Smooth muscle cell (in vitro differentiated cells): ENCODE measurements at regions not wholly inside any gene's neighbourhood (a gene's known extent, or its start where the extent isn't known, plus 50 kb on each side); places are given as distances from the start of the nearest gene placed in this dataset.

Source experiments
- DNase-seq: peaks from one replicate; lab custom pipeline; 2025; ENCODE audit not compliant: unreplicated experiment; lab: John Stamatoyannopoulos, UW
- H2AFZ ChIP-seq: fragments of 200-600 bp; sonication (generic); 2 replicates; pipeline ENCODE4 v1.6.0; 2016; ENCODE audit warnings: antibody characterized with exemption, low read depth, mild to moderate bottlenecking
- H3F3A ChIP-seq: fragments of 200-600 bp; sonication (generic); 2 replicates; pipeline ENCODE4 v1.6.0; 2017; ENCODE audit warnings: antibody characterized with exemption, low read depth
- H3K27ac ChIP-seq: fragments of 200-600 bp; sonication (generic); 2 replicates; pipeline ENCODE4 v1.5.1; 2016; ENCODE audit warnings: low read depth, mild to moderate bottlenecking
- H3K27me3 ChIP-seq: fragments of 200-600 bp; sonication (generic); 2 replicates; pipeline ENCODE4 v1.6.1; 2016; ENCODE audit warnings: low read depth, mild to moderate bottlenecking
- H3K36me3 ChIP-seq: fragments of 200-600 bp; sonication (generic); 2 replicates; pipeline ENCODE4 v1.5.1; 2016; ENCODE audit warnings: low read depth
- H3K4me1 ChIP-seq: fragments of 200-600 bp; sonication (generic); 2 replicates; pipeline ENCODE4 v1.5.1; 2016; ENCODE audit warnings: low read depth
- H3K4me2 ChIP-seq: fragments of 200-600 bp; sonication (generic); 2 replicates; pipeline ENCODE4 v1.6.0; 2016; ENCODE audit warnings: mild to moderate bottlenecking
- H3K4me3 ChIP-seq: fragments of 200-600 bp; sonication (generic); 2 replicates; pipeline ENCODE4 v1.5.1; 2016; ENCODE audit warnings: mild to moderate bottlenecking
- H3K79me2 ChIP-seq: fragments of 200-600 bp; sonication (generic); 2 replicates; pipeline ENCODE4 v1.6.0; 2016; ENCODE audit warnings: low read depth, mild to moderate bottlenecking
- H3K9ac ChIP-seq: fragments of 200-600 bp; sonication (generic); 2 replicates; pipeline ENCODE4 v1.6.0; 2016; ENCODE audit warnings: low read depth
- H3K9me3 ChIP-seq: fragments of 200-600 bp; sonication (generic); replicated peaks from 2 replicates; pipeline ENCODE4 v1.5.1; 2016; ENCODE audit warnings: low read depth
- H4K20me1 ChIP-seq: fragments of 200-600 bp; sonication (generic); 2 replicates; pipeline ENCODE4 v1.6.0; 2016; ENCODE audit warnings: low read depth
- WGBS: methylation state at CpG from one replicate; pipeline ENCODE4 v1.1.7; 2016; ENCODE audit warnings: low lambda C conversion rate; 5-methylcytosine and 5-hydroxymethylcytosine counted together
- TF ChIP-seq, protein P1 (sequence below): fragments of 200-600 bp; sonication (generic); IDR thresholded peaks from 2 replicates; pipeline ENCODE4 v1.5.1; 2017; ENCODE audit warnings: borderline replicate concordance, mild to moderate bottlenecking, antibody characterized with exemption; ENCODE audit not compliant: insufficient read depth, poor library complexity, severe bottlenecking

GRCh38 chr9:75432386-75432785, 344.1 kb downstream of the OSTF1 start:
- H3K4me3 ChIP-seq, result no peak overlapping the region
- no peaks in the 10 kb centered on the region for H3K27me3 ChIP-seq
- no peak overlapping the region for H3K4me2 ChIP-seq
- H3K4me1 ChIP-seq, result no peaks in the 10 kb centered on the region
- H3K27ac ChIP-seq, result no peak overlapping the region
- H2AFZ ChIP-seq, result no peak overlapping the region
- no peaks in the 10 kb centered on the region for H3K9me3 ChIP-seq
- no peaks in the 10 kb centered on the region for H3F3A ChIP-seq
- no peak for DNase-seq
- no peak overlapping the region for H3K9ac ChIP-seq
- TF ChIP-seq, protein P1, sequence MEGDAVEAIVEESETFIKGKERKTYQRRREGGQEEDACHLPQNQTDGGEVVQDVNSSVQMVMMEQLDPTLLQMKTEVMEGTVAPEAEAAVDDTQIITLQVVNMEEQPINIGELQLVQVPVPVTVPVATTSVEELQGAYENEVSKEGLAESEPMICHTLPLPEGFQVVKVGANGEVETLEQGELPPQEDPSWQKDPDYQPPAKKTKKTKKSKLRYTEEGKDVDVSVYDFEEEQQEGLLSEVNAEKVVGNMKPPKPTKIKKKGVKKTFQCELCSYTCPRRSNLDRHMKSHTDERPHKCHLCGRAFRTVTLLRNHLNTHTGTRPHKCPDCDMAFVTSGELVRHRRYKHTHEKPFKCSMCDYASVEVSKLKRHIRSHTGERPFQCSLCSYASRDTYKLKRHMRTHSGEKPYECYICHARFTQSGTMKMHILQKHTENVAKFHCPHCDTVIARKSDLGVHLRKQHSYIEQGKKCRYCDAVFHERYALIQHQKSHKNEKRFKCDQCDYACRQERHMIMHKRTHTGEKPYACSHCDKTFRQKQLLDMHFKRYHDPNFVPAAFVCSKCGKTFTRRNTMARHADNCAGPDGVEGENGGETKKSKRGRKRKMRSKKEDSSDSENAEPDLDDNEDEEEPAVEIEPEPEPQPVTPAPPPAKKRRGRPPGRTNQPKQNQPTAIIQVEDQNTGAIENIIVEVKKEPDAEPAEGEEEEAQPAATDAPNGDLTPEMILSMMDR, result no peak
- H3K79me2 ChIP-seq, result no peaks in the 10 kb centered on the region
- 75% methylated on average over 1 of the region's 1 CpG for WGBS
- H4K20me1 ChIP-seq, result no peaks in the 10 kb centered on the region
- no peaks in the 10 kb centered on the region for H3K36me3 ChIP-seq

GRCh38 chr9:75432888-75433287, 344.6 kb downstream of the OSTF1 start:
- DNase-seq, result no peak
- Histone ChIP-seq H3K79me2 (no peaks in the 10 kb centered on the region), H3K4me2 (no peak overlapping the region), H3K36me3 (no peaks in the 10 kb centered on the region), H3K4me3 (no peak overlapping the region), H2AFZ (no peak overlapping the region), H3F3A (no peaks in the 10 kb centered on the region), H3K9ac (no peak overlapping the region), H3K27me3 (no peaks in the 10 kb centered on the region), H3K27ac (no peak overlapping the region), H3K9me3 (no peaks in the 10 kb centered on the region), H3K4me1 (no peaks in the 10 kb centered on the region), H4K20me1 (no peaks in the 10 kb centered on the region)
- TF ChIP-seq, protein P1, result no peak

DNA sequence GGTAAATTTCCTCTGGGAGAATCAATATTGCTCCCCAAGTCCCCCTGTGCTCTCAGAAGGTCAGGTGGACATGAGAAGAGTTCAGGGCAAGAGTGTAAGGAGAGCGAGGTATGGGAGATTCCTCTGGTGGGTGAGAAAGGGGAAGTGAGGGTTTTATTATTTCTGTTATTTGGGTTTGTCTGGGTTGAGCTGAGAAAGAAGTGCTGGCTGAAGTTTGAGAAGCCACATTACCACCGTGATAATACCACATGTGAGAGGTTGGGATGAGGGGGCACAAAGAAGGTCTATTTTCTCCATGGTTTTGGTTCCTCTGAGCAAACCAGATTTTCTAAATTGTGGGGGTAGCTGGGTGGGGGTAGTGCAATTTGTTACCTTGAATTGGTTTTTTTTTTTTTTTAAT, 350.4 kb downstream of the OSTF1 start:
- 93% methylated on average over 2 of the region's 2 CpGs for whole genome bisulfite sequencing
- H3K9ac ChIP-seq, result no peak overlapping the region
- H3K27ac ChIP-seq, result no peak overlapping the region
- no peak overlapping the region for H2AFZ ChIP-seq
- DNase-seq, result no peak
- H3K27me3 ChIP-seq, result no peaks in the 10 kb centered on the region
- no peaks in the 10 kb centered on the region for H3K9me3 ChIP-seq
- H3K79me2 ChIP-seq, result no peaks in the 10 kb centered on the region
- H3K4me2 ChIP-seq, result no peak overlapping the region
- H3K4me3 ChIP-seq, result no peak overlapping the region
- no peaks in the 10 kb centered on the region for H4K20me1 ChIP-seq
- no peaks in the 10 kb centered on the region for H3K36me3 ChIP-seq
- H3K4me1 ChIP-seq, result no peaks in the 10 kb centered on the region
- H3F3A ChIP-seq, result no peaks in the 10 kb centered on the region
- TF ChIP-seq, protein P1, result no peak

DNA sequence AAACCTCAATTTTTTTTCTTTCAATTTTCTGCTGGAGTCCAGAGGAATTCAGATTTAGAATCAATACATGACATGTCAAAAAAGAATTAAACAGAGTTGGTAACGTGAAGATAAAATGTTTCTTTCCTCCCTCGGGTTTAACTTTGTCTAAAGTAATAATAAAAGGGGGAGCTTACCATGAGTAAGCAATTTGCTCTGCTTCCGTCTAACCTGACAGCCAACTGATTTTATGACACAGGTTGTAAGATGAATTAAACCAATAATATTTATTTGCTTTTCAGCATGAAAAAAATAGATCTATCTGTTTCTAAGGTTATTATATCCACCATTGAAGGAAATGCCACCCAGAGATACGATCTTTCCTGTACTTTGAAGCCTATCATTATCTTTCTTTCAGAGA, 352.6 kb downstream of the OSTF1 start:
- 87% methylated on average over 4 of the region's 4 CpGs for WGBS
- Histone ChIP-seq H3K9ac (no peak overlapping the region), H3K36me3 (no peaks in the 10 kb centered on the region), H3K79me2 (no peaks in the 10 kb centered on the region), H3K27me3 (no peaks in the 10 kb centered on the region), H3K4me2 (no peak overlapping the region), H4K20me1 (no peaks in the 10 kb centered on the region), H3K27ac (no peak overlapping the region), H3K4me1 (no peaks in the 10 kb centered on the region), H2AFZ (no peak overlapping the region), H3K4me3 (no peak overlapping the region), H3F3A (no peaks in the 10 kb centered on the region), H3K9me3 (no peaks in the 10 kb centered on the region)
- TF ChIP-seq, protein P1, result no peak
- no peak for DNase-seq
